ENCODE measurements at regions not wholly inside any gene's neighbourhood (a gene's known extent, or its start where the extent isn't known, plus 50 kb on each side); places are given as distances from the start of the nearest gene placed in this dataset.

GRCh38 chr1:58316141-58316540 lies 230.4 kb downstream of the OMA1 start:
- no peaks in the 10 kb centered on the region for H3K36me3 ChIP-seq
- TF ChIP-seq CTCF (IDR thresholded peaks at IDR 0.05; ENCODE audit: low read depth, low read length), result no peak

DNA sequence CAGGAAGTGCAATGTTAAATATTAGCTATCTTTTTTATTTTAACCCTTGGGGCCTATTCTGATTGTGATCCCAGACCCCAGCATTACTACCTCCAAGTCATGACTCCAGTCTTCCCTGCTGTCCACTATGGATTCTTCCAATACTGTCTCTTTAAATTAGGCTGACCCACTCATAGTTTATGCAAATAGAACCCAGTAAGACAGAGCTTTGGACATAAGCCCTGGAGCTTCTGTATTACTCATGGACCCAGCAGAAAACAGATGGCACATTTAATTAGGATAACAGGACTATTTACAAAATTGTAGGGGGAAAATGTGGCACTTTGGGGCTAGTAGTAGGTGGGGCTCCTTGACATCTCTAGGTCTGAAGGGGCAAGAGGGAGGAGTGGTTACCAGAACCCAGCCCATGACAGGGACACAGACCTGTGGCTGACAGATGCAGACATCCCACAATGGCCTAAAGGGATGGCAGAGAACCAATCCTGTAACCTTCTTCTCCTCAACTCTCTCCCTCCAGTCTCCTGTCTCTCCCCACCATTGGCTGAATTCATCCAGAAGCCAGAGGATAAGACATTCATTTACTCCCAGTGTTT lies 233.5 kb downstream of the OMA1 start:
- DNase-seq, result no peak
- no peaks in the 10 kb centered on the region for H3K9me3 ChIP-seq
- H3K36me3 ChIP-seq, result no peaks in the 10 kb centered on the region
- no peak for TF ChIP-seq CTCF (IDR thresholded peaks at IDR 0.05; ENCODE audit: low read depth, low read length)
- H3K27me3 ChIP-seq, result no peaks in the 10 kb centered on the region
- H3K4me1 ChIP-seq, result no peaks in the 10 kb centered on the region
- no peak overlapping the region for H3K4me3 ChIP-seq (ENCODE audit: low read depth, low read length)

More at GRCh38 chr1:58316141-58316540, 230.4 kb downstream of the OMA1 start:
- H3K9me3 ChIP-seq, result no peaks in the 10 kb centered on the region
- no peak for DNase-seq
- H3K4me1 ChIP-seq, result no peaks in the 10 kb centered on the region
- no peaks in the 10 kb centered on the region for H3K27me3 ChIP-seq
- H3K4me3 ChIP-seq (ENCODE audit: low read depth, low read length), result no peak overlapping the region

DNA sequence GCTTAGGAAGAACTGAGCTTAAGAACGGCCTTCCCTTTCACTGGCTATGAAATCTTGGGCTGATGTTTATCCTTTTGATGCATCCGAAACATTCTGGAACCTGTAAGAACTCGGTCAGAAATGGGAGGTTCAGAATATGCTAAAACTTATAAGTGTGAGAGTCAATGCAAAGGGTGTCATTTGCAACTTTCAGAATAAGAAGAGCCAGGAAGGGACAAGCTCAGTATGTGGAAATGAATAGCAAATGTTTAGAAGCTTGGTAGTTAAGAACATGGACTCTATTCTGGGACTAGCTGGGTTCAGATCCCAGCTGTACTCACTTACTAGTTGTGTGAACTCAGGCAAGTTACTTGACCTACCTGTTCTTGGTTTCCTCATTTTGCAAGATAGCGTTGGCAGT lies 234.1 kb downstream of the OMA1 start:
- TF ChIP-seq CTCF (IDR thresholded peaks at IDR 0.05; ENCODE audit: low read depth, low read length), result no peak
- H3K4me1 ChIP-seq, result no peaks in the 10 kb centered on the region
- DNase-seq, result no peak
- no peak overlapping the region for H3K4me3 ChIP-seq (ENCODE audit: low read depth, low read length)
- no peaks in the 10 kb centered on the region for H3K36me3 ChIP-seq
- no peaks in the 10 kb centered on the region for H3K27me3 ChIP-seq
- no peaks in the 10 kb centered on the region for H3K9me3 ChIP-seq

DNA sequence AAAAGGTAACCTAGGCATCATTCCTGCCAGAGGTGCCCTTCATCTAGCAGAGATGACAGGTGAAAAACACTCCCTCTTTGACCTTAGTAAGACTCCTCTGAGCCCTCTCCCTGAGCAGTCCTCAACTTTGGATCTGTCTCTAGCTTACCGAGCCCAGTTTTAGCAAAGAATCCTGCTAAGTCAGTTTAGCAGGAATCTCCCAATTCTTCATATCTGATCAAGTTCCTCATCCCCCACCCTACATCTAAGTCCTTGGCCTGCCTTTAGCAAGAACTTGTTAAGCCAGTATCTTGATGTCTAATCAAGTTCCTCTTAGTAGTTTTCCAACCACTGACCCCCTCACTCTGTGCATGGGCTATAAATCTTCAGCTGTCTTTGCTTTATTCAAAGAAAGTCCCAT lies 235.6 kb downstream of the OMA1 start:
- Histone ChIP-seq H3K4me1 (no peaks in the 10 kb centered on the region), H3K4me3 (ENCODE audit: low read depth, low read length) (no peak overlapping the region), H3K27me3 (no peaks in the 10 kb centered on the region), H3K9me3 (no peaks in the 10 kb centered on the region), H3K36me3 (no peaks in the 10 kb centered on the region)
- DNase-seq, result no peak
- TF ChIP-seq CTCF (IDR thresholded peaks at IDR 0.05; ENCODE audit: low read depth, low read length), result no peak

GRCh38 chr1:58310469-58310868 lies 236.1 kb downstream of the OMA1 start:
- Histone ChIP-seq H3K4me3 (ENCODE audit: low read depth, low read length) (no peak overlapping the region), H3K36me3 (no peaks in the 10 kb centered on the region), H3K9me3 (no peaks in the 10 kb centered on the region), H3K27me3 (no peaks in the 10 kb centered on the region), H3K4me1 (no peaks in the 10 kb centered on the region)
- no peak for DNase-seq
- no peak for TF ChIP-seq CTCF (IDR thresholded peaks at IDR 0.05; ENCODE audit: low read depth, low read length)

GRCh38 chr1:58308206-58308605 lies 238.3 kb downstream of the OMA1 start:
- Histone ChIP-seq H3K4me3 (ENCODE audit: low read depth, low read length) (no peak overlapping the region), H3K9me3 (no peaks in the 10 kb centered on the region), H3K27me3 (no peaks in the 10 kb centered on the region), H3K36me3 (no peaks in the 10 kb centered on the region), H3K4me1 (no peaks in the 10 kb centered on the region)
- no peak for TF ChIP-seq CTCF (IDR thresholded peaks at IDR 0.05; ENCODE audit: low read depth, low read length)
- no peak for DNase-seq
